ENCODE measurements at regions not wholly inside any gene's neighbourhood (a gene's known extent, or its start where the extent isn't known, plus 50 kb on each side); places are given as distances from the start of the nearest gene placed in this dataset.

- no peak for TF ChIP-seq CTCF (conservative IDR thresholded peaks at IDR 0.05; ENCODE audit: low read depth, low read length)
- no peak for DNase-seq (ENCODE audit: low read depth)
- no peak overlapping the region for H3K4me3 ChIP-seq (ENCODE audit: low read depth, low read length)
These were observed 331.5 kb downstream of the SNAPC1 start for GRCh38 chr14:62093736-62094135.

- DNase-seq (ENCODE audit: low read depth): no peak
- H3K4me3 ChIP-seq (ENCODE audit: low read depth, low read length): no peak overlapping the region
- TF ChIP-seq CTCF (conservative IDR thresholded peaks at IDR 0.05; ENCODE audit: low read depth, low read length): no peak
These were observed 334.9 kb downstream of the SNAPC1 start for GRCh38 chr14:62097072-62097471.

GRCh38 chr14:62097824-62098223 lies 335.6 kb downstream of the SNAPC1 start:
- DNase-seq (ENCODE audit: low read depth): no peak
- no peak for TF ChIP-seq CTCF (conservative IDR thresholded peaks at IDR 0.05; ENCODE audit: low read depth, low read length)

GRCh38 chr14:62098357-62098756 lies 336.1 kb downstream of the SNAPC1 start:
- DNase-seq (ENCODE audit: low read depth): no peak
- TF ChIP-seq CTCF (conservative IDR thresholded peaks at IDR 0.05; ENCODE audit: low read depth, low read length): no peak
- H3K4me3 ChIP-seq (ENCODE audit: low read depth, low read length): no peak overlapping the region

More at GRCh38 chr14:62097824-62098223, 335.6 kb downstream of the SNAPC1 start:
- no peak overlapping the region for H3K4me3 ChIP-seq (ENCODE audit: low read depth, low read length)

GRCh38 chr14:62099091-62099490 lies 336.9 kb downstream of the SNAPC1 start:
- H3K4me3 ChIP-seq (ENCODE audit: low read depth, low read length): no peak overlapping the region
- TF ChIP-seq CTCF (conservative IDR thresholded peaks at IDR 0.05; ENCODE audit: low read depth, low read length): no peak
- DNase-seq (ENCODE audit: low read depth): no peak

- TF ChIP-seq CTCF (conservative IDR thresholded peaks at IDR 0.05; ENCODE audit: low read depth, low read length): no peak
- H3K4me3 ChIP-seq (ENCODE audit: low read depth, low read length): no peak overlapping the region
- DNase-seq (ENCODE audit: low read depth): no peak
These were observed 339.0 kb downstream of the SNAPC1 start for GRCh38 chr14:62101189-62101588.

GRCh38 chr14:62101673-62102348 lies 339.6 kb downstream of the SNAPC1 start:
- TF ChIP-seq CTCF (conservative IDR thresholded peaks at IDR 0.05; ENCODE audit: low read depth, low read length): no peak
- DNase-seq (ENCODE audit: low read depth): no peak
- H3K4me3 ChIP-seq (ENCODE audit: low read depth, low read length): no peak overlapping the region

Data from choroid plexus epithelial cell (primary cell).